PC-9 (cell line): ENCODE measurements at regions not wholly inside any gene's neighbourhood (a gene's known extent, or its start where the extent isn't known, plus 50 kb on each side); places are given as distances from the start of the nearest gene placed in this dataset.

Source experiments
- BruUV-seq: library from RNA; stranded (reverse); fragments of 400-500 nt; replicated peaks from 2 replicates; lab custom pipeline; 2021; lab: Mats Ljungman, UMichigan
- CTCF ChIA-PET: fragments of 300-600 bp; sonication (Branson Sonifier 250); formaldehyde crosslinking; loops from one replicate; lab custom pipeline; 2022; ENCODE audit warnings: antibody characterized with exemption; lab: Charles Lee
- POLR2A ChIA-PET: fragments of 300-600 bp; sonication (Branson Sonifier 250); formaldehyde crosslinking; loops from one replicate; lab custom pipeline; 2022; ENCODE audit warnings: antibody characterized with exemption; ENCODE audit not compliant: unreplicated experiment; lab: Charles Lee
- DNase-seq, 2 experiments: peaks; one replicate each; pipeline versions ENCODE4 v3.0.0 to v3.0.0-alpha.2; 2015 to 2022; ENCODE audit warnings: mixed read lengths in 1 of 2
- H2AFZ ChIP-seq: fragments of 200-600 bp; sonication (generic); 2 replicates; pipeline ENCODE4 v1.8.1; 2017; ENCODE audit warnings: antibody characterized with exemption
- H3F3A ChIP-seq: fragments of 200-600 bp; sonication (generic); 2 replicates; pipeline ENCODE4 v1.8.1; 2017; ENCODE audit warnings: antibody characterized with exemption, mild to moderate bottlenecking, low read depth; ENCODE audit not compliant: insufficient read depth
- H3K27ac ChIP-seq: fragments of 200-600 bp; sonication (generic); 2 replicates; pipeline ENCODE4 v1.6.1; 2016; ENCODE audit warnings: mixed run types
- H3K27me3 ChIP-seq: fragments of 200-600 bp; sonication (generic); 2 replicates; pipeline ENCODE4 v1.6.1; 2016; ENCODE audit warnings: low read depth, mixed run types; ENCODE audit not compliant: insufficient read depth
- H3K36me3 ChIP-seq: fragments of 200-600 bp; sonication (generic); 2 replicates; pipeline ENCODE4 v1.6.1; 2016; ENCODE audit warnings: low read depth, mixed run types
- H3K4me1 ChIP-seq: fragments of 200-600 bp; sonication (generic); replicated peaks from 2 replicates; pipeline ENCODE4 v1.6.1; 2016; ENCODE audit warnings: mixed run types; ENCODE audit not compliant: insufficient read depth
- H3K4me2 ChIP-seq: fragments of 200-600 bp; sonication (generic); 2 replicates; pipeline ENCODE4 v1.6.1; 2017; ENCODE audit warnings: mixed run types
- H3K4me3 ChIP-seq: fragments of 200-600 bp; sonication (generic); 2 replicates; pipeline ENCODE4 v1.6.1; 2016; ENCODE audit warnings: mixed run types
- H3K79me2 ChIP-seq: fragments of 200-600 bp; sonication (generic); 2 replicates; pipeline ENCODE4 v1.6.1; 2017; ENCODE audit warnings: low read depth, mixed run types
- H3K9me2 ChIP-seq: fragments of 200-600 bp; sonication (generic); 2 replicates; pipeline ENCODE4 v1.8.1; 2017; ENCODE audit warnings: mild to moderate bottlenecking; ENCODE audit not compliant: insufficient read depth
- H3K9me3 ChIP-seq: fragments of 200-600 bp; sonication (generic); 2 replicates; pipeline ENCODE4 v1.8.1; 2016; ENCODE audit warnings: low read depth; ENCODE audit not compliant: insufficient read depth
- H4K20me1 ChIP-seq: fragments of 200-600 bp; sonication (generic); 2 replicates; pipeline ENCODE4 v1.8.1; 2017; ENCODE audit not compliant: insufficient read depth
- EZH2 ChIP-seq: fragments of 200-600 bp; sonication (generic); IDR thresholded peaks from 2 replicates; pipeline ENCODE4 v1.8.0; 2017; ENCODE audit warnings: antibody characterized with exemption, low read depth
- intact Hi-C: fragments of 100-400 bp; cut with micrococcal nuclease; formaldehyde crosslinking; loops from one replicate; pipeline ENCODE4 v1.10.0; 2022; ENCODE audit not compliant: unreplicated experiment
- TF ChIP-seq, protein P1 (sequence below): fragments of 200-600 bp; sonication (generic); conservative IDR thresholded peaks from 2 replicates; pipeline ENCODE4 v1.6.1; 2017; ENCODE audit warnings: mixed run types, antibody characterized with exemption, mild to moderate bottlenecking, moderate library complexity

DNA sequence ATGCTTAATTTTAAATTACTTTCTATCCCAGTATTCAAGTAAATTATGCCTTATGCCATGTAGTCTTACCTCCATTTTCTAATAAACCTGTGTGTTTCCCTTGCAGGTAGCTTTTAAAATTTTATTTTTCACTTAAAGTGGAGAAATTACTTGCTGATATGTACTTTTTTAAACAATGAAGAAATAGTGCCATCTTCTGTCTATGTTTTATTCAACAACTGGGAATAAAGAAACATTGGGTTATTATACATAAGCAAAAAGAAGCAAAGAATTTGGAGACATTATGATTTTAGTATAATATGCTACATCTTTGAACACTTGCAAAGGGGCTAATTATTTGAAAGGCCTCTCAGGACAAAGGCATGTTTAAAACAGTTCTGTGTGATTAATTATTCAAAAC lies 1912.9 kb downstream of the MRPL39 start:
- H2AFZ ChIP-seq: no peak overlapping the region
- intact Hi-C loops: no loop called here
- ChIA-PET CTCF (no interaction called here), POLR2A (no interaction called here)
- no peaks in the 10 kb centered on the region for H3F3A ChIP-seq
- H3K4me2 ChIP-seq: no peak overlapping the region
- TF ChIP-seq EZH2: no peak
- TF ChIP-seq, protein P1, sequence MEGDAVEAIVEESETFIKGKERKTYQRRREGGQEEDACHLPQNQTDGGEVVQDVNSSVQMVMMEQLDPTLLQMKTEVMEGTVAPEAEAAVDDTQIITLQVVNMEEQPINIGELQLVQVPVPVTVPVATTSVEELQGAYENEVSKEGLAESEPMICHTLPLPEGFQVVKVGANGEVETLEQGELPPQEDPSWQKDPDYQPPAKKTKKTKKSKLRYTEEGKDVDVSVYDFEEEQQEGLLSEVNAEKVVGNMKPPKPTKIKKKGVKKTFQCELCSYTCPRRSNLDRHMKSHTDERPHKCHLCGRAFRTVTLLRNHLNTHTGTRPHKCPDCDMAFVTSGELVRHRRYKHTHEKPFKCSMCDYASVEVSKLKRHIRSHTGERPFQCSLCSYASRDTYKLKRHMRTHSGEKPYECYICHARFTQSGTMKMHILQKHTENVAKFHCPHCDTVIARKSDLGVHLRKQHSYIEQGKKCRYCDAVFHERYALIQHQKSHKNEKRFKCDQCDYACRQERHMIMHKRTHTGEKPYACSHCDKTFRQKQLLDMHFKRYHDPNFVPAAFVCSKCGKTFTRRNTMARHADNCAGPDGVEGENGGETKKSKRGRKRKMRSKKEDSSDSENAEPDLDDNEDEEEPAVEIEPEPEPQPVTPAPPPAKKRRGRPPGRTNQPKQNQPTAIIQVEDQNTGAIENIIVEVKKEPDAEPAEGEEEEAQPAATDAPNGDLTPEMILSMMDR: no peak
- no peaks in the 10 kb centered on the region for H3K27me3 ChIP-seq
- no peaks in the 10 kb centered on the region for H3K79me2 ChIP-seq
- no peaks in the 10 kb centered on the region for H3K4me1 ChIP-seq
- DNase-seq: no peak
- H4K20me1 ChIP-seq: no peaks in the 10 kb centered on the region
- H3K27ac ChIP-seq: no peak overlapping the region
- no peak overlapping the region for H3K4me3 ChIP-seq
- H3K36me3 ChIP-seq: no peaks in the 10 kb centered on the region
- H3K9me3 ChIP-seq: no peaks in the 10 kb centered on the region
- no peaks in the 10 kb centered on the region for H3K9me2 ChIP-seq
- BruUV-seq: no TSS peak

DNA sequence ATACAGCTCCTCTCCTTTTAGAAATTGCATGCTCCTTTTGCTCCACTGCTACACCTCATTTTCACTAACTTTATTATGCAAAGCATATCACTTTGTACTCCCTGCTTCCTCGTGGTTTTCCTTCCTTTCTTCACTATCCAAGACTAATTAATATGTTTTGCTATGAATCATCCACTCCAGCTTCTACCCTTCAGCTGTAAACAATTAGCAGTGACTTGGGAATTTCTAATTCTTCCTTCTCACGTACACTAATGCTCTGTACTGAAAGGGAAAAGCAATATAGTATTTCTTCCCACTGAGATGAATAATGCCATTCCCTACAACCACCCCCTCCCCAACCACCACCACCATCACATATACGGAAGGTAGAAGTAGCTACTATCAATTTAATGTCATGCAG lies 1917.0 kb downstream of the MRPL39 start:
- no TSS peak for BruUV-seq
- intact Hi-C loops: no loop called here
- no peak overlapping the region for H3K27ac ChIP-seq
- no peaks in the 10 kb centered on the region for H4K20me1 ChIP-seq
- POLR2A ChIA-PET: no interaction called here
- no peak overlapping the region for H3K4me2 ChIP-seq
- no peak overlapping the region for H3K4me3 ChIP-seq
- no peaks in the 10 kb centered on the region for H3K79me2 ChIP-seq
- no peak overlapping the region for H2AFZ ChIP-seq
- H3K36me3 ChIP-seq: no peaks in the 10 kb centered on the region
- DNase-seq: no peak
- H3K4me1 ChIP-seq: no peaks in the 10 kb centered on the region
- TF ChIP-seq EZH2: no peak
- TF ChIP-seq, protein P1: no peak
- no peaks in the 10 kb centered on the region for H3K27me3 ChIP-seq
- no peaks in the 10 kb centered on the region for H3K9me2 ChIP-seq
- H3F3A ChIP-seq: no peaks in the 10 kb centered on the region
- CTCF ChIA-PET: no interaction called here
- H3K9me3 ChIP-seq: no peaks in the 10 kb centered on the region

DNA sequence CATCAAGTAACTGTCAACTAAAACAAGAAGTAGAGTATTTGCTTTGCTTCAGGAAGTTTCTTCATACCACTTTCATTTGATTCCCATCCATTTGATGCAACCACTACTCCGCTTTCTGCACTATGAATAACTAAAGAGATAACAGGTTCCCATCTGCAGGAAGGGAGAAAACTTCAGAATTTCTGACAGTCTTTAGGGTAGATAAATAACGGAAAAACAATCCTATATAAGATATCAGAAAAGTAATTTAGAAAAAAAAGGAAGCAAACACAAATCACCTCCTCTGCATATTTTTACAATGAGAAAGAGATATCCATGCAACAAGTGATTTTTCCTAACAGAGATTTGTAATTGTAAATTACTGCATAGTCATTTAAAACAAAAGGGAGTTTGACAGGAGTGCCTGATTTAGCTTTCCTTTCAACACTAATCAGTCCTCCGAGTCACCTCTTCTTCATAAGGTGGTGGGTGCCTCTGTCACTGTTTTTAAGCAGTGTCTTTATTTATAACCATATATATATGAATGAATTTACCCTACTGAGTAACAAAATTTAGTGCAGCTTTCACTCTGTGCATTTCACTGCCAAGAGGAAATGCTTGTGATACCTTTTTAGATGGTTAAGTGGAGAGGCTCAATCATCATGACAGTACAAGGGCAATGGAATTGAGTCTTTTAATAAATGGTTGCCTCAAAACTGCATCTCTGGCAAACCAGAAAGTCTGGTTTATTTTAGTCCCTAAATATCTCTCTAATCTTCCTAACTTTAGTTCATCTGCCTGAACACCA lies 1920.4 kb downstream of the MRPL39 start:
- no TSS peak for BruUV-seq
- TF ChIP-seq, protein P1: no peak
- TF ChIP-seq EZH2: no peak
- no peak overlapping the region for H3K4me3 ChIP-seq

More for the DNA sequence above, 1920.4 kb downstream of the MRPL39 start:
- Histone ChIP-seq H3K27me3 (no peaks in the 10 kb centered on the region), H2AFZ (no peak overlapping the region), H3K4me1 (no peaks in the 10 kb centered on the region), H3K9me3 (no peaks in the 10 kb centered on the region), H3K27ac (no peak overlapping the region), H3K9me2 (no peaks in the 10 kb centered on the region), H4K20me1 (no peaks in the 10 kb centered on the region), H3K79me2 (no peaks in the 10 kb centered on the region), H3F3A (no peaks in the 10 kb centered on the region), H3K4me2 (no peak overlapping the region), H3K36me3 (no peaks in the 10 kb centered on the region)
- POLR2A ChIA-PET: no interaction called here
- CTCF ChIA-PET: no interaction called here
- intact Hi-C loops: no loop called here
- no peak for DNase-seq
